KMS-11 (cell line): ENCODE measurements at regions not wholly inside any gene's neighbourhood (a gene's known extent, or its start where the extent isn't known, plus 50 kb on each side); places are given as distances from the start of the nearest gene placed in this dataset.
"Not testable (repeated sequence)": the region's sequence is repeated elsewhere in the genome, so short reads cannot be mapped to it uniquely, and the experiment has no call there.

Experiments used
- H2AFZ ChIP-seq: fragments of 200-600 bp; sonication (generic); 2 replicates; pipeline ENCODE4 v1.6.1; 2016; ENCODE audit warnings: antibody characterized with exemption, mixed run types, low read depth
- H3K27ac ChIP-seq: fragments of 200-600 bp; sonication (generic); 2 replicates; pipeline ENCODE4 v1.6.1; 2016; ENCODE audit warnings: mild to moderate bottlenecking, mixed run types
- H3K27me3 ChIP-seq: fragments of 200-600 bp; sonication (generic); 2 replicates; pipeline ENCODE4 v1.6.1; 2017; ENCODE audit warnings: mild to moderate bottlenecking, low read depth, mixed run types, moderate library complexity; ENCODE audit not compliant: insufficient read depth
- H3K36me3 ChIP-seq: fragments of 200-600 bp; sonication (generic); 2 replicates; pipeline ENCODE4 v1.6.1; 2017; ENCODE audit warnings: mild to moderate bottlenecking, mixed run types; ENCODE audit not compliant: insufficient read depth
- H3K4me1 ChIP-seq: fragments of 200-600 bp; sonication (generic); 2 replicates; pipeline ENCODE4 v1.6.1; 2016; ENCODE audit warnings: mild to moderate bottlenecking, low read depth, mixed run types; ENCODE audit not compliant: poor library complexity, severe bottlenecking
- H3K4me2 ChIP-seq: fragments of 200-600 bp; sonication (generic); 2 replicates; pipeline ENCODE4 v1.7.0; 2016; ENCODE audit warnings: mild to moderate bottlenecking, mixed run types
- H3K4me3 ChIP-seq: fragments of 200-600 bp; sonication (generic); IDR thresholded peaks from 2 replicates; pipeline ENCODE4 v1.6.1; 2017; ENCODE audit warnings: low read depth, low read length, mixed read lengths; ENCODE audit not compliant: insufficient read depth
- H3K79me2 ChIP-seq: fragments of 200-600 bp; sonication (generic); 2 replicates; pipeline ENCODE4 v1.6.1; 2016; ENCODE audit warnings: low read depth, mixed run types; ENCODE audit not compliant: insufficient read depth
- H3K9ac ChIP-seq: fragments of 200-600 bp; sonication (generic); 2 replicates; pipeline ENCODE4 v1.6.1; 2016; ENCODE audit warnings: mild to moderate bottlenecking, mixed run types
- H4K20me1 ChIP-seq: fragments of 200-600 bp; sonication (generic); 2 replicates; pipeline ENCODE4 v1.6.1; 2016; ENCODE audit warnings: mild to moderate bottlenecking, mixed run types; ENCODE audit not compliant: insufficient read depth
- TF ChIP-seq, protein P1 (sequence below): fragments of 200-600 bp; sonication (generic); conservative IDR thresholded peaks from 2 replicates; pipeline ENCODE4 v1.6.1; 2017; ENCODE audit warnings: low read depth, mild to moderate bottlenecking, antibody characterized with exemption, low read length, moderate library complexity, mixed read lengths

DNA sequence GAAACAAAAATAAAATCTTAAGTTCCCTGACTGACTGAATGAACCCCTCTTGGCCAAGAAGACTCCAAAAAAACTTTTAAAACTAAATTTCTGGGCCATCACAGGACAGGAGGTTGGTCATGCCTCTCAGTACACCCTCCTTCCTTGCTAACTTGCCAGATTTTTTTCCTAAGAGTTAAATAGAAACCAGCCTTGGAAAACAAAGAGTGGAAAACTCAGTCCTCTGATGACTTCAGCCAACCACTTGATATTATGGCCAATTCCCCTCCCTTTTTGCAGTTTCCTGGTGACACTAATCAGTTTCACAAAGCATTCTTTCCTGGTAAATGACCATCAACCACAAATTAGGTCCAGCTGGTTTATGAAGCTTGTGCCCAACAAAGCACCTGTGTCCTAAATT is 134.8 kb downstream of the ZNF648 start:
- no peak overlapping the region for H2AFZ ChIP-seq
- H3K27ac ChIP-seq = no peak overlapping the region
- TF ChIP-seq, protein P1, sequence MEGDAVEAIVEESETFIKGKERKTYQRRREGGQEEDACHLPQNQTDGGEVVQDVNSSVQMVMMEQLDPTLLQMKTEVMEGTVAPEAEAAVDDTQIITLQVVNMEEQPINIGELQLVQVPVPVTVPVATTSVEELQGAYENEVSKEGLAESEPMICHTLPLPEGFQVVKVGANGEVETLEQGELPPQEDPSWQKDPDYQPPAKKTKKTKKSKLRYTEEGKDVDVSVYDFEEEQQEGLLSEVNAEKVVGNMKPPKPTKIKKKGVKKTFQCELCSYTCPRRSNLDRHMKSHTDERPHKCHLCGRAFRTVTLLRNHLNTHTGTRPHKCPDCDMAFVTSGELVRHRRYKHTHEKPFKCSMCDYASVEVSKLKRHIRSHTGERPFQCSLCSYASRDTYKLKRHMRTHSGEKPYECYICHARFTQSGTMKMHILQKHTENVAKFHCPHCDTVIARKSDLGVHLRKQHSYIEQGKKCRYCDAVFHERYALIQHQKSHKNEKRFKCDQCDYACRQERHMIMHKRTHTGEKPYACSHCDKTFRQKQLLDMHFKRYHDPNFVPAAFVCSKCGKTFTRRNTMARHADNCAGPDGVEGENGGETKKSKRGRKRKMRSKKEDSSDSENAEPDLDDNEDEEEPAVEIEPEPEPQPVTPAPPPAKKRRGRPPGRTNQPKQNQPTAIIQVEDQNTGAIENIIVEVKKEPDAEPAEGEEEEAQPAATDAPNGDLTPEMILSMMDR = no peak
- H3K36me3 ChIP-seq = no peaks in the 10 kb centered on the region
- H3K4me3 ChIP-seq = no peak overlapping the region
- H3K4me2 ChIP-seq = no peak overlapping the region
- no peaks in the 10 kb centered on the region for H3K79me2 ChIP-seq
- no peaks in the 10 kb centered on the region for H3K27me3 ChIP-seq
- no peaks in the 10 kb centered on the region for H4K20me1 ChIP-seq
- H3K9ac ChIP-seq = no peak overlapping the region
- no peaks in the 10 kb centered on the region for H3K4me1 ChIP-seq

DNA sequence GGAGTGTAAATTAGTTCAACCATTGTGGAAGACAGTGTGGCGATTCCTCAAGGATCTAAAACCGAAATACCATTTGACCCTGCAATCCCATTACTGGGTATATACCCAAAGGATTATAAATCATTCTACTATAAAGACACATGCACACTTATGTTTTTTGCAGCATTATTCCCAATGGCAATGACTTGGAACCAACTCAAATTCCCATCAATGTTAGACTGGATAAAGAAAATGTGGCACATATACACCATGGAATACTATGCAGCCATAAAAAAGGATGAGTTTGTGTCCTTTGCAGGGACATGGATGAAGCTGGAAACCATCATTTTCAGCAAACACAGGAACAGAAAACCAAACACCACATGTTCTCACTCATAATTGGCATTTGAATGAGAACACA is 137.5 kb downstream of the ZNF648 start:
- not testable (repeated sequence) for H3K36me3 ChIP-seq, H3K4me3 ChIP-seq, H3K4me2 ChIP-seq, H3K27me3 ChIP-seq, H3K79me2 ChIP-seq, H3K27ac ChIP-seq, H2AFZ ChIP-seq, H3K9ac ChIP-seq, H3K4me1 ChIP-seq, H4K20me1 ChIP-seq

DNA sequence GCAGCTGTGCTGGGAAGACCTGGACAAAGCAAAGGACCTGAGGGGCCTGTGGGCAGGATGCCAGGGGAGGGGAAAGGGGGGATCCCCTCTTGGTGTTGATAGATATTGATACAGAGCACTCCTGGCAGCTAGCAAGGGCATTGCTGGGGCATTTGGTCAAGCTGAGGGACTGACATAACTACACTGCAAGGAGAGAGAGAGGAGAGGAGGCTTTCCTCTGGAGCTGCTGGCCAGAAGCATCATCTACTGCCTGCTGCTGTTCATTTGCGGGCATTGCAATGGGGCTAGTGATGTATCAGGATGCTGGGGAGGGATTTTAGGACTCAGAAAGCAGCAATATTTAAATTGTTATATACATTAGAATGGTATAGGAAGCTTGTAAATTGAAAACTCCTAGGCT is 142.0 kb downstream of the ZNF648 start:
- Histone ChIP-seq H2AFZ (no peak overlapping the region), H3K4me1 (no peaks in the 10 kb centered on the region), H3K36me3 (no peaks in the 10 kb centered on the region), H3K4me2 (no peak overlapping the region), H3K27me3 (no peaks in the 10 kb centered on the region), H4K20me1 (no peaks in the 10 kb centered on the region), H3K4me3 (no peak overlapping the region), H3K9ac (no peak overlapping the region), H3K27ac (no peak overlapping the region), H3K79me2 (no peaks in the 10 kb centered on the region)
- TF ChIP-seq, protein P1 = no peak

DNA sequence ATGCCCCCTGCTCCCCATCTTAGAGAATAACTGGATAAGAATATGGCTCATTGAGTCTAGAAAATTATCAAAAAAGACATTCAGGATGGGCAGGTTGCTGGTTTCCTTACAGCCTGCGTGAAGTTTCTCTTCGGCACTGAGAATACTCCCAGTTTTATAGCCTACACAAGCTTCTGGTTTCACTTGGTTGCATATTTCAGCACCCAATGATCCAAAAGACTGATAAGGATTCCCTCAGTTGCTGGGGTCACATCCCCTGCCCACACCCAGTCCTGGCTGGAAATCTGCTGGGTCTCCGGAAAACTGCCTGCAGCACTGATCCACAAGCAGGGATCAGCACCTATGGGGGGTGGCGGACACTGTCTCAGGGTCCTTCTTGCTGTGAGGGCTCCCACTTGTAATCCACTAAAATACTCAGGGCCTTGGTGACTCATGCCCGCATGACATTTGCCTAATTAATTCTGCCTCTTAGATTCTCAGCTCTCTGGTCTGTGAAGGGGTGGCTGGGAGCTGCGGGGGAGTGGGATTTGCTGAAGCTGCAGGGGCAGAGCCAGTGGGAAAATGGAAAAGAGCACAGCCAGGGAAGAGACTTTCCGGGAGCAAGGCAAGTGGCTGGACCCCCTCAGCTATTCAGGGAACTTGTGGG is 142.5 kb downstream of the ZNF648 start:
- no peaks in the 10 kb centered on the region for H3K79me2 ChIP-seq
- H3K27ac ChIP-seq = no peak overlapping the region
- no peaks in the 10 kb centered on the region for H3K36me3 ChIP-seq
- no peak overlapping the region for H3K4me2 ChIP-seq
- H4K20me1 ChIP-seq = no peaks in the 10 kb centered on the region
- H3K9ac ChIP-seq = no peak overlapping the region
- no peaks in the 10 kb centered on the region for H3K27me3 ChIP-seq
- H2AFZ ChIP-seq = no peak overlapping the region
- no peak overlapping the region for H3K4me3 ChIP-seq
- TF ChIP-seq, protein P1 = no peak
- H3K4me1 ChIP-seq = no peaks in the 10 kb centered on the region

- Histone ChIP-seq H3K9ac (no peak overlapping the region), H3K4me1 (no peaks in the 10 kb centered on the region), H3K79me2 (no peaks in the 10 kb centered on the region), H2AFZ (no peak overlapping the region), H3K27ac (no peak overlapping the region), H4K20me1 (no peaks in the 10 kb centered on the region), H3K27me3 (no peaks in the 10 kb centered on the region), H3K4me3 (no peak overlapping the region), H3K36me3 (no peaks in the 10 kb centered on the region), H3K4me2 (no peak overlapping the region)
- TF ChIP-seq, protein P1 = no peak
Observed at GRCh38 chr1:181911715-181912114, 149.8 kb downstream of the ZNF648 start.
